NB4 (cell line): ENCODE measurements at regions not wholly inside any gene's neighbourhood (a gene's known extent, or its start where the extent isn't known, plus 50 kb on each side); places are given as distances from the start of the nearest gene placed in this dataset.

Source experiments
- DNase-seq: peaks from one replicate; pipeline ENCODE4 v3.0.0; 2010; ENCODE audit warnings: low read depth
- H3K4me3 ChIP-seq: one replicate; pipeline ENCODE4 v1.5.1; 2011; ENCODE audit warnings: mild to moderate bottlenecking, low read depth, low read length, moderate library complexity
- CTCF ChIP-seq: IDR thresholded peaks from one replicate; pipeline ENCODE4 v1.5.1; 2012; ENCODE audit warnings: low read depth, low read length
- MAX ChIP-seq: IDR thresholded peaks from 2 replicates; pipeline ENCODE4 v1.6.1; 2011; ENCODE audit warnings: low read depth, low read length
- MYC ChIP-seq: IDR thresholded peaks from 2 replicates; pipeline ENCODE4 v1.6.1; 2011; ENCODE audit warnings: low read depth, low read length
- POLR2A ChIP-seq: IDR thresholded peaks from 2 replicates; pipeline ENCODE4 v1.6.1; 2011; ENCODE audit warnings: mild to moderate bottlenecking; ENCODE audit not compliant: insufficient read length; ENCODE audit errors: extremely low read depth

GRCh38 chr9:110104261-110104809 lies 103.6 kb downstream of the C9orf152 start:
- TF ChIP-seq CTCF (no peak), MYC (no peak), MAX (no peak), POLR2A (no peak)
- no peak for DNase-seq
- no peak overlapping the region for H3K4me3 ChIP-seq

- TF ChIP-seq MAX = no peak
- no peak for TF ChIP-seq CTCF
- no peak for TF ChIP-seq MYC
- no peak for TF ChIP-seq POLR2A
- DNase-seq = no peak
- no peak overlapping the region for H3K4me3 ChIP-seq
Observed at GRCh38 chr9:110105107-110105506, 102.9 kb downstream of the C9orf152 start.

DNA sequence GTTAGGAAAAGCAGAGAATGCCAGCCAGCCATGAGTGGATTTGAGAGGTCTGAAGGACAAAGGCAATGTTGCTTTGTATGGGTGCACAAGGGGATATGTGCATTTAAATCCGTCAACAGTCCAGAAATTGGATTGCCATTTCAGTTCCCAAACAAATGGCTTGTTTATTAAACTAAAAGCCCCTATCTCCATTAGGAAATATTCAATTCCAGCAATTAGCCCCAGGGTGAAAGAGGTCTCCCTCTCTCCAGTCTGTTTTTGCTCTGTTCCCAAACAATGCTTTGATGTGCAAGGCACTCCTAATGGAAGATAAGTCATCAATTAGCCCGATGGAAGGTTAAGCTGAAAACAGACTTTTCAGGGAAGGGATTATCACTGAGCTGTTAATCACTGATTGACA lies 101.3 kb downstream of the C9orf152 start:
- no peak overlapping the region for H3K4me3 ChIP-seq
- DNase-seq = no peak
- TF ChIP-seq POLR2A (no peak), MYC (no peak), MAX (no peak), CTCF (no peak)

DNA sequence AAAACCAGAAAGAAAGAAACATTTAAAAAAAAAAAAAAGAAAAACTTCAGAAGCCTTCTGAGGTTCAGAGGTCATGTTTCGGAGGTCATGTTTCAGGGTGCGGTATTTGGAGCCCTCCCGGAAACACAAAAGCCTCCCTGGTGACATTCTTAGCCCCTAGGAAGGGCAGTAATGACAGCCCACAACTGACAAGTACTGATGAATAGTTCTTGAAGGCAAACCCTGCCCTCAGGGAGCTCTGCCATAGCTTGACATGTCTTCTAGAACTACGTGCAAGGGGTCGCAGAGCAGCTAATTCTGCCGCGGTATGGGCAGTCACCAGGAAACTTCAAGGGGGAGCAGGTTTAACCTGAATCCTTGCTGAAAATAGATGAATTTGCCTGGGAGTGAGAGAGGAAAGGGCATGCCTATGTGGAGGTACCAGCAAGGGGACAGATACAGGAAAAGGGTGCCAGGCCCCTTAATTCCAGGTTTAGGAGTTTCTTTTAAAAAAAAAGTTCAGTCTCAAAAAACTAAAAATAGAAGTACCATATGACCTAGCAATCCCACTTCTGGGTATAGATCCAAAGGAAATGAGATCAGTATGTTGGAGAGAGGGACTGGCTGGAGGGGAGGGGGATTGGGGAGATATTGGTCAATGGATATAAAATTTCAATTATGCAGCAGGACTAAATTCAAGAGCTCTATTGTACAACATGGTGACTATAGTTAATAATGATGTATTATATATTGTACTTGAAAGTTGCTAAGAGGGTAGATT lies 98.4 kb downstream of the C9orf152 start:
- no peak for TF ChIP-seq CTCF
- no peak for TF ChIP-seq MAX
- TF ChIP-seq POLR2A = no peak
- no peak for TF ChIP-seq MYC
- no peak for DNase-seq
- H3K4me3 ChIP-seq = no peak overlapping the region

DNA sequence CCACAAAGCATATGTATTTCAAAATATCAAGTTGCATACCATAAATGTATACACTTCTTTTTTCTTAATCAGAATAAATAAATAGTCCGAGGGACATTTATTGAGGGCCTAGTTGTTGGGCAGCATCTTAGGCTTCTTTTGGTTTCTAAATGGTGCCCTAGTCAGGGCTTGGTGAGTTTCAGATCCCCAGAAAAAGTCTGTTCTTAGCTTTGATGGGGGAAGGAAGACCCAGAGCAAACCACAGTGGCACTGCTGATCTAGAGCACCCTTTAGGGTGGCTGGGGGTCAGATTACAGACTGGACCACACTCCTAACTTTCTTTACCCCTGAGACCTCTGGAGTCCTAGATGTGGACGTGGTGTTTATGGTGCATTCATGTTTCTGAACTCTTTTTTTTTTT lies 97.8 kb downstream of the C9orf152 start:
- TF ChIP-seq POLR2A = no peak
- TF ChIP-seq CTCF = no peak
- no peak for TF ChIP-seq MAX
- no peak for TF ChIP-seq MYC
- H3K4me3 ChIP-seq = no peak overlapping the region
- DNase-seq = no peak
